ENCODE measurements at regions not wholly inside any gene's neighbourhood (a gene's known extent, or its start where the extent isn't known, plus 50 kb on each side); places are given as distances from the start of the nearest gene placed in this dataset.

DNA sequence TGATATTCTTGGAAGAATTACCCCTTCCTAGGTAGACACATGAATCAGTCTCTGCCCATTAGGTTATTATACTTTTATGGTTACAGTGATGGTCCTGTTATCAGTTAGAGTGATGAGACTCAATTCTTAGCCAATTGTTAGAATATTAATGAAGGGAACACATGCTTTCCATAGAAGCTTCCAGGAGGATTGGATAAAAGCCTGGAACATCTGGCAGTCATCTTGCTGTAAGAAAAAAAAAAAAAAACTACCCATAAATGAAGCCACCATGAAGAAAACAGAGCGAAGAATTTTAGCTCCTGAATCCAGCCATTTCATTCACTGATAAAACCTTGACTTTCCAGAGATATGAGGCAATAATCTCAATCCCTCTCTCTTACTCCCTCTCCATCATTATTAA is 262.5 kb upstream of the GRIN3A start:
- TF ChIP-seq, protein P1, sequence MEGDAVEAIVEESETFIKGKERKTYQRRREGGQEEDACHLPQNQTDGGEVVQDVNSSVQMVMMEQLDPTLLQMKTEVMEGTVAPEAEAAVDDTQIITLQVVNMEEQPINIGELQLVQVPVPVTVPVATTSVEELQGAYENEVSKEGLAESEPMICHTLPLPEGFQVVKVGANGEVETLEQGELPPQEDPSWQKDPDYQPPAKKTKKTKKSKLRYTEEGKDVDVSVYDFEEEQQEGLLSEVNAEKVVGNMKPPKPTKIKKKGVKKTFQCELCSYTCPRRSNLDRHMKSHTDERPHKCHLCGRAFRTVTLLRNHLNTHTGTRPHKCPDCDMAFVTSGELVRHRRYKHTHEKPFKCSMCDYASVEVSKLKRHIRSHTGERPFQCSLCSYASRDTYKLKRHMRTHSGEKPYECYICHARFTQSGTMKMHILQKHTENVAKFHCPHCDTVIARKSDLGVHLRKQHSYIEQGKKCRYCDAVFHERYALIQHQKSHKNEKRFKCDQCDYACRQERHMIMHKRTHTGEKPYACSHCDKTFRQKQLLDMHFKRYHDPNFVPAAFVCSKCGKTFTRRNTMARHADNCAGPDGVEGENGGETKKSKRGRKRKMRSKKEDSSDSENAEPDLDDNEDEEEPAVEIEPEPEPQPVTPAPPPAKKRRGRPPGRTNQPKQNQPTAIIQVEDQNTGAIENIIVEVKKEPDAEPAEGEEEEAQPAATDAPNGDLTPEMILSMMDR (conservative IDR thresholded peaks at IDR 0.05) = no peak
- no peak for TF ChIP-seq ZFX (IDR thresholded peaks at IDR 0.05)

All from C4-2B (cell line).